Smooth muscle cell (in vitro differentiated cells): ENCODE measurements at regions not wholly inside any gene's neighbourhood (a gene's known extent, or its start where the extent isn't known, plus 50 kb on each side); places are given as distances from the start of the nearest gene placed in this dataset.

Experiments
- DNase-seq: peaks from one replicate; lab custom pipeline; 2025; ENCODE audit not compliant: unreplicated experiment; lab: John Stamatoyannopoulos, UW
- H2AFZ ChIP-seq: fragments of 200-600 bp; sonication (generic); 2 replicates; pipeline ENCODE4 v1.6.0; 2016; ENCODE audit warnings: antibody characterized with exemption, low read depth, mild to moderate bottlenecking
- H3F3A ChIP-seq: fragments of 200-600 bp; sonication (generic); 2 replicates; pipeline ENCODE4 v1.6.0; 2017; ENCODE audit warnings: antibody characterized with exemption, low read depth
- H3K27ac ChIP-seq: fragments of 200-600 bp; sonication (generic); 2 replicates; pipeline ENCODE4 v1.5.1; 2016; ENCODE audit warnings: low read depth, mild to moderate bottlenecking
- H3K27me3 ChIP-seq: fragments of 200-600 bp; sonication (generic); 2 replicates; pipeline ENCODE4 v1.6.1; 2016; ENCODE audit warnings: low read depth, mild to moderate bottlenecking
- H3K36me3 ChIP-seq: fragments of 200-600 bp; sonication (generic); 2 replicates; pipeline ENCODE4 v1.5.1; 2016; ENCODE audit warnings: low read depth
- H3K4me1 ChIP-seq: fragments of 200-600 bp; sonication (generic); 2 replicates; pipeline ENCODE4 v1.5.1; 2016; ENCODE audit warnings: low read depth
- H3K4me2 ChIP-seq: fragments of 200-600 bp; sonication (generic); 2 replicates; pipeline ENCODE4 v1.6.0; 2016; ENCODE audit warnings: mild to moderate bottlenecking
- H3K4me3 ChIP-seq: fragments of 200-600 bp; sonication (generic); 2 replicates; pipeline ENCODE4 v1.5.1; 2016; ENCODE audit warnings: mild to moderate bottlenecking
- H3K79me2 ChIP-seq: fragments of 200-600 bp; sonication (generic); 2 replicates; pipeline ENCODE4 v1.6.0; 2016; ENCODE audit warnings: low read depth, mild to moderate bottlenecking
- H3K9ac ChIP-seq: fragments of 200-600 bp; sonication (generic); 2 replicates; pipeline ENCODE4 v1.6.0; 2016; ENCODE audit warnings: low read depth
- H3K9me3 ChIP-seq: fragments of 200-600 bp; sonication (generic); replicated peaks from 2 replicates; pipeline ENCODE4 v1.5.1; 2016; ENCODE audit warnings: low read depth
- H4K20me1 ChIP-seq: fragments of 200-600 bp; sonication (generic); 2 replicates; pipeline ENCODE4 v1.6.0; 2016; ENCODE audit warnings: low read depth
- CTCF ChIP-seq: fragments of 200-600 bp; sonication (generic); IDR thresholded peaks from 2 replicates; pipeline ENCODE4 v1.5.1; 2017; ENCODE audit warnings: borderline replicate concordance, mild to moderate bottlenecking, antibody characterized with exemption; ENCODE audit not compliant: insufficient read depth, poor library complexity, severe bottlenecking
- WGBS: methylation state at CpG from one replicate; pipeline ENCODE4 v1.1.7; 2016; ENCODE audit warnings: low lambda C conversion rate; 5-methylcytosine and 5-hydroxymethylcytosine counted together

- H3K9me3 ChIP-seq: peaks cover 10% of the 10 kb centered on the region
- no peaks in the 10 kb centered on the region for H3F3A ChIP-seq
- H2AFZ ChIP-seq: no peak overlapping the region
- H3K27ac ChIP-seq: no peak overlapping the region
- 93% methylated on average over 3 of the region's 3 CpGs for WGBS
- H3K4me1 ChIP-seq: no peaks in the 10 kb centered on the region
- no peaks in the 10 kb centered on the region for H4K20me1 ChIP-seq
- no peak for TF ChIP-seq CTCF
- no peak overlapping the region for H3K9ac ChIP-seq
- H3K79me2 ChIP-seq: no peaks in the 10 kb centered on the region
- no peak overlapping the region for H3K4me3 ChIP-seq
- no peak overlapping the region for H3K4me2 ChIP-seq
- no peaks in the 10 kb centered on the region for H3K36me3 ChIP-seq
- no peaks in the 10 kb centered on the region for H3K27me3 ChIP-seq
- no peak for DNase-seq
Measured at GRCh38 chr2:150298571-150299305, 188.7 kb downstream of the RND3 start.

- H3K27me3 ChIP-seq: no peaks in the 10 kb centered on the region
Measured at GRCh38 chr2:150296770-150297546, 190.5 kb downstream of the RND3 start.

GRCh38 chr2:150295544-150295943 is 191.9 kb downstream of the RND3 start:
- H3K4me1 ChIP-seq: no peaks in the 10 kb centered on the region
- no peak overlapping the region for H3K27ac ChIP-seq
- H3K9ac ChIP-seq: no peak overlapping the region
- H3K79me2 ChIP-seq: no peaks in the 10 kb centered on the region
- 100% methylated on average over 2 of the region's 2 CpGs for WGBS
- H3F3A ChIP-seq: no peaks in the 10 kb centered on the region
- H2AFZ ChIP-seq: no peak overlapping the region
- no peaks in the 10 kb centered on the region for H3K27me3 ChIP-seq
- no peak for TF ChIP-seq CTCF
- DNase-seq: no peak
- no peaks in the 10 kb centered on the region for H3K9me3 ChIP-seq
- H4K20me1 ChIP-seq: no peaks in the 10 kb centered on the region
- no peak overlapping the region for H3K4me2 ChIP-seq
- no peaks in the 10 kb centered on the region for H3K36me3 ChIP-seq
- no peak overlapping the region for H3K4me3 ChIP-seq

More at GRCh38 chr2:150296770-150297546, 190.5 kb downstream of the RND3 start:
- Histone ChIP-seq H3F3A (no peaks in the 10 kb centered on the region), H3K36me3 (no peaks in the 10 kb centered on the region), H3K79me2 (no peaks in the 10 kb centered on the region), H3K4me1 (no peaks in the 10 kb centered on the region), H3K9me3 (no peaks in the 10 kb centered on the region), H3K4me3 (no peak overlapping the region), H4K20me1 (no peaks in the 10 kb centered on the region), H3K27ac (no peak overlapping the region), H3K9ac (no peak overlapping the region), H3K4me2 (no peak overlapping the region), H2AFZ (peak overlapping the region; percentile 27)
- no peak for DNase-seq
- TF ChIP-seq CTCF: no peak
